ENCODE measurements at regions not wholly inside any gene's neighbourhood (a gene's known extent, or its start where the extent isn't known, plus 50 kb on each side); places are given as distances from the start of the nearest gene placed in this dataset.

DNA sequence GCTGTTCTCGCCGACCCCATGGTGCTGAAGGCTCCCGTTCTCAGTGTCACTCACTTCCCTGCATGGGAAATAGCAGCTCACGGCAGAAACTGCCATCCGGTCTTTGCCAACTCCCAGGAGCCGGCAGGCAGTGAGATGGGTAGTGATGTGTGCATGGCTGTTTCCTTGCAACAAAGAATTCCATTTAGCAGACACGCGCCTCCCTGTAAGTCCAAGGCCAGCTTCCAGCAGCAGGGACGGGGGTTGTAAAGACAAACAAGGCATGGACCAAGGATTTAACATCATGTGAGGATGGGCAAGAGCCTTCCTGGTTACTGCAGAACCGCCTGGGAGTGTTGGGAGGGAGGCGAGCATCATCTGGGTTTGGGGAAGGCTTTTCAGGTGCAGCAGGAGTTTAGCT is 273.1 kb downstream of the GLRX3 start:
- TF ChIP-seq POLR2AphosphoS5 (IDR thresholded peaks at IDR 0.05) (no peak), POLR2A (IDR thresholded peaks at IDR 0.05) (no peak)
- TF ChIP-seq, protein P1, sequence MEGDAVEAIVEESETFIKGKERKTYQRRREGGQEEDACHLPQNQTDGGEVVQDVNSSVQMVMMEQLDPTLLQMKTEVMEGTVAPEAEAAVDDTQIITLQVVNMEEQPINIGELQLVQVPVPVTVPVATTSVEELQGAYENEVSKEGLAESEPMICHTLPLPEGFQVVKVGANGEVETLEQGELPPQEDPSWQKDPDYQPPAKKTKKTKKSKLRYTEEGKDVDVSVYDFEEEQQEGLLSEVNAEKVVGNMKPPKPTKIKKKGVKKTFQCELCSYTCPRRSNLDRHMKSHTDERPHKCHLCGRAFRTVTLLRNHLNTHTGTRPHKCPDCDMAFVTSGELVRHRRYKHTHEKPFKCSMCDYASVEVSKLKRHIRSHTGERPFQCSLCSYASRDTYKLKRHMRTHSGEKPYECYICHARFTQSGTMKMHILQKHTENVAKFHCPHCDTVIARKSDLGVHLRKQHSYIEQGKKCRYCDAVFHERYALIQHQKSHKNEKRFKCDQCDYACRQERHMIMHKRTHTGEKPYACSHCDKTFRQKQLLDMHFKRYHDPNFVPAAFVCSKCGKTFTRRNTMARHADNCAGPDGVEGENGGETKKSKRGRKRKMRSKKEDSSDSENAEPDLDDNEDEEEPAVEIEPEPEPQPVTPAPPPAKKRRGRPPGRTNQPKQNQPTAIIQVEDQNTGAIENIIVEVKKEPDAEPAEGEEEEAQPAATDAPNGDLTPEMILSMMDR (IDR thresholded peaks at IDR 0.05), result no peak
